ENCODE measurements at regions not wholly inside any gene's neighbourhood (a gene's known extent, or its start where the extent isn't known, plus 50 kb on each side); places are given as distances from the start of the nearest gene placed in this dataset.

GRCh38 chr12:42976122-42976521, 386.6 kb upstream of the PRICKLE1 start:
- no peaks in the 10 kb centered on the region for H3K27me3 ChIP-seq (ENCODE audit: insufficient read depth, low read length, poor library complexity, severe bottlenecking)
- no peaks in the 10 kb centered on the region for H3K36me3 ChIP-seq (ENCODE audit: insufficient read depth, low read length)
- H3K4me1 ChIP-seq (ENCODE audit: insufficient read depth, low read length, poor library complexity, severe bottlenecking), result no peaks in the 10 kb centered on the region
- H3K9me2 ChIP-seq (replicated peaks; ENCODE audit: low read depth, low read length), result no peaks in the 10 kb centered on the region
- no peak overlapping the region for H3K9ac ChIP-seq (ENCODE audit: low read depth, low read length, poor library complexity, severe bottlenecking)
- H4K20me1 ChIP-seq (ENCODE audit: insufficient read depth, low read length, poor library complexity, severe bottlenecking), result no peaks in the 10 kb centered on the region
- no peaks in the 10 kb centered on the region for H3K79me2 ChIP-seq (ENCODE audit: insufficient read depth, low read length)
- H3K4me2 ChIP-seq (ENCODE audit: low read depth, low read length, poor library complexity, severe bottlenecking), result no peak overlapping the region
- no peak for TF ChIP-seq EZH2phosphoT487 (IDR thresholded peaks at IDR 0.05; ENCODE audit: borderline replicate concordance)
- no peak for TF ChIP-seq CTCF (conservative IDR thresholded peaks at IDR 0.05; ENCODE audit: low read length)
- no peak overlapping the region for H2AFZ ChIP-seq (ENCODE audit: low read length)
- H3K4me3 ChIP-seq (ENCODE audit: low read length, poor library complexity, severe bottlenecking), result no peak overlapping the region
- H3F3A ChIP-seq (ENCODE audit: low read depth), result no peaks in the 10 kb centered on the region
- H3K9me3 ChIP-seq (ENCODE audit: insufficient read depth, low read depth, low read length), result 0 out of 2 replicates have a peak, but pooled peaks cover 3% of the 10 kb centered on the region

GRCh38 chr12:42969355-42969754, 379.8 kb upstream of the PRICKLE1 start:
- Histone ChIP-seq H2AFZ (ENCODE audit: low read length) (no peak overlapping the region), H3K79me2 (ENCODE audit: insufficient read depth, low read length) (no peaks in the 10 kb centered on the region), H3K9me2 (replicated peaks; ENCODE audit: low read depth, low read length) (no peaks in the 10 kb centered on the region), H3K9ac (ENCODE audit: low read depth, low read length, poor library complexity, severe bottlenecking) (no peak overlapping the region), H3K9me3 (ENCODE audit: insufficient read depth, low read depth, low read length) (0 out of 2 replicates have a peak, but pooled peaks cover 6% of the 10 kb centered on the region), H3K36me3 (ENCODE audit: insufficient read depth, low read length) (no peaks in the 10 kb centered on the region), H3F3A (ENCODE audit: low read depth) (no peaks in the 10 kb centered on the region), H3K4me2 (ENCODE audit: low read depth, low read length, poor library complexity, severe bottlenecking) (no peak overlapping the region), H3K4me3 (ENCODE audit: low read length, poor library complexity, severe bottlenecking) (no peak overlapping the region), H3K4me1 (ENCODE audit: insufficient read depth, low read length, poor library complexity, severe bottlenecking) (no peaks in the 10 kb centered on the region), H3K27me3 (ENCODE audit: insufficient read depth, low read length, poor library complexity, severe bottlenecking) (no peaks in the 10 kb centered on the region), H4K20me1 (ENCODE audit: insufficient read depth, low read length, poor library complexity, severe bottlenecking) (no peaks in the 10 kb centered on the region)
- TF ChIP-seq CTCF (conservative IDR thresholded peaks at IDR 0.05; ENCODE audit: low read length), result no peak
- TF ChIP-seq EZH2phosphoT487 (IDR thresholded peaks at IDR 0.05; ENCODE audit: borderline replicate concordance), result no peak

GRCh38 chr12:42968426-42968825, 378.9 kb upstream of the PRICKLE1 start:
- Histone ChIP-seq H3K4me1 (ENCODE audit: insufficient read depth, low read length, poor library complexity, severe bottlenecking) (no peaks in the 10 kb centered on the region), H3K9me3 (ENCODE audit: insufficient read depth, low read depth, low read length) (0 out of 2 replicates have a peak, but pooled peaks cover 6% of the 10 kb centered on the region), H3K9ac (ENCODE audit: low read depth, low read length, poor library complexity, severe bottlenecking) (no peak overlapping the region), H4K20me1 (ENCODE audit: insufficient read depth, low read length, poor library complexity, severe bottlenecking) (no peaks in the 10 kb centered on the region), H3K4me3 (ENCODE audit: low read length, poor library complexity, severe bottlenecking) (no peak overlapping the region), H3K36me3 (ENCODE audit: insufficient read depth, low read length) (no peaks in the 10 kb centered on the region), H3K4me2 (ENCODE audit: low read depth, low read length, poor library complexity, severe bottlenecking) (no peak overlapping the region), H3K27me3 (ENCODE audit: insufficient read depth, low read length, poor library complexity, severe bottlenecking) (no peaks in the 10 kb centered on the region), H3F3A (ENCODE audit: low read depth) (no peaks in the 10 kb centered on the region), H3K9me2 (replicated peaks; ENCODE audit: low read depth, low read length) (no peaks in the 10 kb centered on the region), H2AFZ (ENCODE audit: low read length) (no peak overlapping the region), H3K79me2 (ENCODE audit: insufficient read depth, low read length) (no peaks in the 10 kb centered on the region)
- TF ChIP-seq EZH2phosphoT487 (IDR thresholded peaks at IDR 0.05; ENCODE audit: borderline replicate concordance), result no peak
- no peak for TF ChIP-seq CTCF (conservative IDR thresholded peaks at IDR 0.05; ENCODE audit: low read length)
